ENCODE measurements at regions not wholly inside any gene's neighbourhood (a gene's known extent, or its start where the extent isn't known, plus 50 kb on each side); places are given as distances from the start of the nearest gene placed in this dataset.

DNA sequence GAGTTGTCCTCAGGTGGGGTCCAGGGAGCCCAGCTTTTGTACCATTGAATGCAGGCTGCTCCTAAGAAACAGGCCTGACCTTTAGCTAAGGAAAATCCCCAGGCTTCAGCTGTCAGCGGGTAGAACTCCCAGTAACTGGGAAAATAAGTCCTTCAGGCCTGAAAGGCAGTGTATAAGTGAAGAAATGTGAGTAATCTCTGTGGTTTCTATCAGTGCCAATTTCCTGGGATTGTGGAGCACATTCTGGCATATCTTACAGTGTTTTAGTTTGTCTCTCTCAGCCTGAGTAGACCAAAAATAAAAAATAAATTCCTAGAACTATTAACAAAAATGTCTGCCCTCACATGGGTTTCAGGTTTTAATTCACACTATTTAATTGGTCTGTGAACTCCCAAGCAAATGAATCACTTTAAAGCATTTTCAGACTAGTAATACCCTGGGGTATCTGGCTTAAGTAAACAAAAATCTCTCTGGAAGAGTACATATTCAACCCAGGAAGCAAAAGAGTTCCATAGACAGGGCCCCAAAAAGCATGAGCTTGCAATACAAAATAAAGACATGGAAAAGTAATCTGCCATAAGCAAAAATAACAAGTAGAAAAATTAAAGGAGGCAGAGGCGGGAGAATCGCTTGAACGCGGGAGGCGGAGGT lies 566.2 kb upstream of the NOX3 start:
- H4K20me1 ChIP-seq (ENCODE audit: insufficient read depth, low read length), result no peaks in the 10 kb centered on the region

DNA sequence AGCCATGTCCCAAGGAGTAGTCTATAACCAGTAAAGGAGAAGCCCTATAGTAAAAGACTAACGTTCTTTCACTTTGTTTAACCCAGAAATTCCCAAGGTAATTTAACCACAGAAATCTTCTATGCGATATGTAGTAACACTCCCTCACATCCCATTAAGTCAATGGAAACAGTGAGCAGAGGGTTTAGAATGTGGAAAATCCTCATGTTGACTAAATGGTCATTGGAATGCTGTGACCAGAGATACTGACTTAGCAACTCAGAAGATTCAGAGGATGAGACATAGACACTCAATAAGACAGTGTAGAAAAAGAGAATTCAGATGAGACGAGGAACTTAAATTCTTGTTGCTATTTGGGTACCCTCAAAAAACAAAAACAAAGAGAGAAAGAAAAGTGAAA lies 562.2 kb upstream of the NOX3 start:
- no peaks in the 10 kb centered on the region for H3K79me2 ChIP-seq (ENCODE audit: low read length)
- no peaks in the 10 kb centered on the region for H3K9me2 ChIP-seq (replicated peaks; ENCODE audit: insufficient read depth, low read length)
- no peaks in the 10 kb centered on the region for H3K36me3 ChIP-seq (replicated peaks; ENCODE audit: insufficient read depth, low read length)
- no peak overlapping the region for H3K27ac ChIP-seq (ENCODE audit: low read length)
- no peak overlapping the region for H3K9ac ChIP-seq (ENCODE audit: low read length)
- no peaks in the 10 kb centered on the region for H3F3A ChIP-seq (ENCODE audit: insufficient read depth, low read length)
- H3K4me2 ChIP-seq (ENCODE audit: low read depth, low read length), result no peak overlapping the region
- no peak overlapping the region for H2AFZ ChIP-seq (ENCODE audit: low read length)
- no peaks in the 10 kb centered on the region for H3K4me1 ChIP-seq (ENCODE audit: low read length)
- no peaks in the 10 kb centered on the region for H4K20me1 ChIP-seq (ENCODE audit: insufficient read depth, low read length)
- H3K27me3 ChIP-seq (replicated peaks; ENCODE audit: insufficient read depth, low read length), result no peaks in the 10 kb centered on the region
- no peak overlapping the region for H3K4me3 ChIP-seq (ENCODE audit: low read length)
- no peak for DNase-seq
- TF ChIP-seq EZH2phosphoT487 (IDR thresholded peaks at IDR 0.05; ENCODE audit: low read length), result no peak
- TF ChIP-seq, protein P1, sequence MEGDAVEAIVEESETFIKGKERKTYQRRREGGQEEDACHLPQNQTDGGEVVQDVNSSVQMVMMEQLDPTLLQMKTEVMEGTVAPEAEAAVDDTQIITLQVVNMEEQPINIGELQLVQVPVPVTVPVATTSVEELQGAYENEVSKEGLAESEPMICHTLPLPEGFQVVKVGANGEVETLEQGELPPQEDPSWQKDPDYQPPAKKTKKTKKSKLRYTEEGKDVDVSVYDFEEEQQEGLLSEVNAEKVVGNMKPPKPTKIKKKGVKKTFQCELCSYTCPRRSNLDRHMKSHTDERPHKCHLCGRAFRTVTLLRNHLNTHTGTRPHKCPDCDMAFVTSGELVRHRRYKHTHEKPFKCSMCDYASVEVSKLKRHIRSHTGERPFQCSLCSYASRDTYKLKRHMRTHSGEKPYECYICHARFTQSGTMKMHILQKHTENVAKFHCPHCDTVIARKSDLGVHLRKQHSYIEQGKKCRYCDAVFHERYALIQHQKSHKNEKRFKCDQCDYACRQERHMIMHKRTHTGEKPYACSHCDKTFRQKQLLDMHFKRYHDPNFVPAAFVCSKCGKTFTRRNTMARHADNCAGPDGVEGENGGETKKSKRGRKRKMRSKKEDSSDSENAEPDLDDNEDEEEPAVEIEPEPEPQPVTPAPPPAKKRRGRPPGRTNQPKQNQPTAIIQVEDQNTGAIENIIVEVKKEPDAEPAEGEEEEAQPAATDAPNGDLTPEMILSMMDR (IDR thresholded peaks at IDR 0.05; ENCODE audit: low read length), result no peak
- TF ChIP-seq EZH2 (optimal IDR thresholded peaks at IDR 0.05; ENCODE audit: low read depth, low read length), result no peak
- H3K9me3 ChIP-seq (replicated peaks; ENCODE audit: insufficient read depth, low read length), result no peaks in the 10 kb centered on the region

More for the DNA sequence above, 566.2 kb upstream of the NOX3 start:
- Histone ChIP-seq H3K27ac (ENCODE audit: low read length) (no peak overlapping the region), H3K4me2 (ENCODE audit: low read depth, low read length) (no peak overlapping the region), H3K4me1 (ENCODE audit: low read length) (no peaks in the 10 kb centered on the region), H3K9ac (ENCODE audit: low read length) (no peak overlapping the region), H3K79me2 (ENCODE audit: low read length) (no peaks in the 10 kb centered on the region), H2AFZ (ENCODE audit: low read length) (no peak overlapping the region), H3K36me3 (replicated peaks; ENCODE audit: insufficient read depth, low read length) (no peaks in the 10 kb centered on the region), H3K9me2 (replicated peaks; ENCODE audit: insufficient read depth, low read length) (no peaks in the 10 kb centered on the region), H3K4me3 (ENCODE audit: low read length) (no peak overlapping the region), H3F3A (ENCODE audit: insufficient read depth, low read length) (no peaks in the 10 kb centered on the region), H3K9me3 (replicated peaks; ENCODE audit: insufficient read depth, low read length) (no peaks in the 10 kb centered on the region), H3K27me3 (replicated peaks; ENCODE audit: insufficient read depth, low read length) (no peaks in the 10 kb centered on the region)
- TF ChIP-seq, protein P1 (IDR thresholded peaks at IDR 0.05; ENCODE audit: low read length), result no peak
- no peak for TF ChIP-seq EZH2 (optimal IDR thresholded peaks at IDR 0.05; ENCODE audit: low read depth, low read length)
- no peak for TF ChIP-seq EZH2phosphoT487 (IDR thresholded peaks at IDR 0.05; ENCODE audit: low read length)
- no peak for DNase-seq

DNA sequence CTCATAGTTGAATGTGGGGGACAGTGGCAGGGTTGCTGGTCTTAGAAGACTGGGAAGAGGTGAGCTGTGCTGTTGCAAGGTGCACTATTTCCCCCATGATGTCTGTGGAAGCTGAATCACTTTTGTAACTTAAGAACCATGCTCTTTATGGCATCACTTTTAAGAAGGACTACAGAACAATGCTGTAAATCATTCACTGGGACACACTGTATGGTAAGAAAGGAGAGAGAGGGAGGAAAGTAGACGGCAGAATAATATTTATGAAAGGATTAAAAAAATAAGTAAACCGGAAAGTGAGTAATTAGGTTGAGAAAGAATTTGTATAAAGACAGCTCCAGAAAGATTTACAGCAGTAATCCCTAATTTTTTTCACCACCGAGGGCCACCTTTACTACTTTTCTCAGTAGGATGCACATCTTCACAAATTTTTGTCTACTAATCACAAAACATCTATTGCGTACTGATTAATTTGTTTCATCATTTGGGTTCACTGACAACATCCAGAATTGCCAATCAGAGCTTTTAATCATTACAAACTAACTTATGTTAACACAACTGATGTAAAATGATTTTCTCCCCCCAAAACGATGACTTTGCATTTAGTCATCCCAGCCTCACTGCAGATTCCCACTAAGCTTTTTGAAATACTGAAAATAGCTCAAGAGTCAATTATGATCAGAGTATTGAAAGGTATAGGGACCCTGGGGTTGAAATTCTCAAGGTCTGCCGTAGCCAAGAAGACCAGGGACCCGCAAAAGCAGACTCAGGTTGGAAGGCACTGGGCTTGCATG lies 560.7 kb upstream of the NOX3 start:
- no peaks in the 10 kb centered on the region for H4K20me1 ChIP-seq (ENCODE audit: insufficient read depth, low read length)
- H3K9me3 ChIP-seq (replicated peaks; ENCODE audit: insufficient read depth, low read length), result no peaks in the 10 kb centered on the region
- H3K4me2 ChIP-seq (ENCODE audit: low read depth, low read length), result no peak overlapping the region
- TF ChIP-seq, protein P1 (IDR thresholded peaks at IDR 0.05; ENCODE audit: low read length), result no peak
- TF ChIP-seq EZH2 (optimal IDR thresholded peaks at IDR 0.05; ENCODE audit: low read depth, low read length) (no peak), EZH2phosphoT487 (IDR thresholded peaks at IDR 0.05; ENCODE audit: low read length) (no peak)
- H3K27ac ChIP-seq (ENCODE audit: low read length), result no peak overlapping the region
- no peak overlapping the region for H3K9ac ChIP-seq (ENCODE audit: low read length)
- no peak for DNase-seq
- no peaks in the 10 kb centered on the region for H3K36me3 ChIP-seq (replicated peaks; ENCODE audit: insufficient read depth, low read length)
- no peaks in the 10 kb centered on the region for H3K9me2 ChIP-seq (replicated peaks; ENCODE audit: insufficient read depth, low read length)
- no peak overlapping the region for H3K4me3 ChIP-seq (ENCODE audit: low read length)
- H3K4me1 ChIP-seq (ENCODE audit: low read length), result no peaks in the 10 kb centered on the region
- H3F3A ChIP-seq (ENCODE audit: insufficient read depth, low read length), result no peaks in the 10 kb centered on the region
- no peaks in the 10 kb centered on the region for H3K79me2 ChIP-seq (ENCODE audit: low read length)
- no peak overlapping the region for H2AFZ ChIP-seq (ENCODE audit: low read length)
- no peaks in the 10 kb centered on the region for H3K27me3 ChIP-seq (replicated peaks; ENCODE audit: insufficient read depth, low read length)
